ENCODE measurements at regions not wholly inside any gene's neighbourhood (a gene's known extent, or its start where the extent isn't known, plus 50 kb on each side); places are given as distances from the start of the nearest gene placed in this dataset.

GRCh38 chr7:40915071-40915470 lies 780.3 kb downstream of the SUGCT start:
- Histone ChIP-seq H3K4me3 (ENCODE audit: control extremely low read depth in 1 of 5, extremely low read depth in 1 of 5, insufficient read depth in 1 of 5, low read depth in 2 of 5, low read length in 4 of 5) (no peak overlapping the region), H3K27me3 (replicated peaks in 1 of 4; ENCODE audit: control extremely low read depth in 1 of 4, control insufficient read depth in 3 of 4, insufficient read depth in 4 of 4, low read length in 3 of 4) (no peaks in the 10 kb centered on the region), H3K27ac (ENCODE audit: low read length in 2 of 2) (no peak overlapping the region), H3K4me1 (ENCODE audit: control insufficient read depth in 2 of 2, insufficient read depth in 2 of 2, low read length in 2 of 2) (no peaks in the 10 kb centered on the region), H3K36me3 (replicated peaks in 1 of 2; ENCODE audit: control extremely low read depth in 1 of 2, control insufficient read depth in 1 of 2, extremely low read depth in 1 of 2, insufficient read depth in 2 of 2, low read length in 1 of 2) (no peaks in the 10 kb centered on the region), H3K9me3 (ENCODE audit: control extremely low read depth in 1 of 3, control insufficient read depth in 2 of 3, insufficient read depth in 1 of 3, low read length in 2 of 3) (no peaks in the 10 kb centered on the region), H4K20me1 (ENCODE audit: control insufficient read depth, insufficient read depth, low read length, poor library complexity, severe bottlenecking) (no peaks in the 10 kb centered on the region), H3K79me2 (ENCODE audit: control insufficient read depth, insufficient read depth, low read length) (no peaks in the 10 kb centered on the region), H3K9ac (ENCODE audit: low read length) (no peak overlapping the region), H2AFZ (ENCODE audit: insufficient read depth, low read depth, low read length, poor library complexity, severe bottlenecking) (no peak overlapping the region), H3K4me2 (replicated peaks; ENCODE audit: low read depth, low read length, poor library complexity, severe bottlenecking) (no peak overlapping the region)
- ChIA-PET CTCF (no interaction called here), POLR2A (no interaction called here)
- no peak for DNase-seq
- H3K27ac Mint-ChIP-seq = no peak overlapping the region
- no peak for ATAC-seq (ENCODE audit: low read depth)
- intact Hi-C loops (cut with micrococcal nuclease) = no loop called here
- no peaks in the 10 kb centered on the region for H3K27me3 Mint-ChIP-seq
- no peak overlapping the region for H3K4me3 Mint-ChIP-seq
- H3K4me1 Mint-ChIP-seq = no peaks in the 10 kb centered on the region
- 100% methylated on average over 3 of the region's 5 CpGs for WGBS (ENCODE audit: insufficient coverage)
- TF ChIP-seq EZH2 (IDR thresholded peaks at IDR 0.05; ENCODE audit: borderline replicate concordance, insufficient read depth, low read depth, low read length, poor library complexity, severe bottlenecking) (no peak), CTCF (IDR thresholded peaks at IDR 0.05) (no peak)
- H3K9me3 Mint-ChIP-seq (ENCODE audit: insufficient read depth) = no peaks in the 10 kb centered on the region
